ENCODE measurements at regions not wholly inside any gene's neighbourhood (a gene's known extent, or its start where the extent isn't known, plus 50 kb on each side); places are given as distances from the start of the nearest gene placed in this dataset.

DNA sequence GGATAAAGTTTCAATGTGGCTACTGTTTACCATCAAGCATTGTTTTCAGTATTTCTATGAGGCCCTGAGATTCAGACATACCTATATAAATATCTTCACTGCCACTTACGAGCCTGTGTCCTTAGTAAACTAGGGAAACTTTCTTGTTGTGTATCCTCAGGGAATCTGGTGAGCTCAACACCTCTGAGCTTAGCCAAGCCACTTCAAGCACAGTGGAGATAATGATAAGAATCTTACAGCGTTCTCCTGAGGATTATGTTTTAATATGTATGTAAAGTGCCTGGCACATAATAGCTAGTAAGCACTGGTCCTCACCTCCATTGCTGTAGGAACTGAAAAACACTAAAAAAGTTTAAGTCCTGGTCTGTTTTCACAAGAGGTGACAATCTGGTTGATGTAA, 268.3 kb downstream of the SKIDA1 start:
- DNase-seq (ENCODE audit: low read depth, low spot score): no peak
- Histone ChIP-seq H3K27me3 (ENCODE audit: control insufficient read depth, insufficient read depth, low read length) (no peaks in the 10 kb centered on the region), H3K27ac (ENCODE audit: low read length) (no peak overlapping the region), H3K4me1 (ENCODE audit: control insufficient read depth, insufficient read depth, low read length) (no peaks in the 10 kb centered on the region), H3K4me3 (ENCODE audit: low read depth in 2 of 2, low read length in 2 of 2) (no peak overlapping the region), H3K9me3 (ENCODE audit: control insufficient read depth, insufficient read depth, low read depth, low read length) (no peaks in the 10 kb centered on the region), H3K36me3 (ENCODE audit: control insufficient read depth, insufficient read depth, low read length) (no peaks in the 10 kb centered on the region)
- no TSS peak for BruUV-seq (replicated peaks)
- ATAC-seq: no peak
- intact Hi-C loops (cut with micrococcal nuclease; ENCODE audit: unreplicated experiment): no loop called here
- no peak for TF ChIP-seq TCF7L2 (IDR thresholded peaks at IDR 0.05; ENCODE audit: low read depth, low read length)
- no peak for TF ChIP-seq REST (IDR thresholded peaks at IDR 0.05; ENCODE audit: insufficient read depth in 1 of 2, low read depth in 2 of 2, low read length in 1 of 2)
- TF ChIP-seq SIN3A (IDR thresholded peaks at IDR 0.05; ENCODE audit: borderline replicate concordance, insufficient read depth, low read depth, low read length): no peak
- no peak for TF ChIP-seq POLR2AphosphoS5 (IDR thresholded peaks at IDR 0.05; ENCODE audit: low read depth, low read length)
- TF ChIP-seq CTCF (IDR thresholded peaks at IDR 0.05): no peak
- in situ Hi-C loops (cut with HindIII; ENCODE audit: low pct_unique_long_range_greater_than_20kb, low sequenced_read_pairs): no loop called here
- ChIA-PET POLR2A (interaction anchor here (0.5 kb wide), 1 partner anchor 134 kb away, joined by 5 read pairs; no protein-coding TSS in a partner anchor), CTCF (no interaction called here)

DNA sequence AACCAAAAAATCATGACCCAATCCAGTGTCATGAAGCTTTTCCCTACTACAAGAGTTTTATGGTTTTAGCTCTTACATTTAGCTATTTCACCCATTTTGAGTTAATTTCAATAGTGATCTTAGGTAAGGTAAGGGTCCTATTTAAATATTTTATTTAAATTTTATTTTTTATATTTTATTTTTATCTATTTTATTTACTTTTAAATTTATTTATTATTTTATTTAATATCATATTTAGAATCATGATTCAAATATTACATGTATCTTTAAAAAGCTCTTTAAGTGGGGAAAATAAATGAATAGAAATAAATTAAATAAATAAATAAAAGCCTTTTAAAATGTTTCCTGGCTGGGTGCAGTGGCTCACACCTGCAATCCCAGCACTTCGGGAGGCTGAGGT, 276.0 kb downstream of the SKIDA1 start:
- TF ChIP-seq CTCF (IDR thresholded peaks at IDR 0.05) (no peak), POLR2AphosphoS5 (IDR thresholded peaks at IDR 0.05; ENCODE audit: low read depth, low read length) (no peak), SIN3A (IDR thresholded peaks at IDR 0.05; ENCODE audit: borderline replicate concordance, insufficient read depth, low read depth, low read length) (no peak), TCF7L2 (IDR thresholded peaks at IDR 0.05; ENCODE audit: low read depth, low read length) (no peak), REST (IDR thresholded peaks at IDR 0.05; ENCODE audit: insufficient read depth in 1 of 2, low read depth in 2 of 2, low read length in 1 of 2) (no peak)
- ChIA-PET POLR2A (interaction anchor here (0.6 kb wide), 1 partner anchor 67 kb away, joined by 3 read pairs; no protein-coding TSS in a partner anchor), CTCF (no interaction called here)
- Histone ChIP-seq H3K36me3 (ENCODE audit: control insufficient read depth, insufficient read depth, low read length) (no peaks in the 10 kb centered on the region), H3K4me3 (ENCODE audit: low read depth in 2 of 2, low read length in 2 of 2) (no peak overlapping the region), H3K27me3 (ENCODE audit: control insufficient read depth, insufficient read depth, low read length) (no peaks in the 10 kb centered on the region), H3K4me1 (ENCODE audit: control insufficient read depth, insufficient read depth, low read length) (no peaks in the 10 kb centered on the region), H3K9me3 (ENCODE audit: control insufficient read depth, insufficient read depth, low read depth, low read length) (no peaks in the 10 kb centered on the region), H3K27ac (ENCODE audit: low read length) (no peak overlapping the region)
- no TSS peak for BruUV-seq (replicated peaks)
- ATAC-seq (no peak), DNase-seq (ENCODE audit: low read depth, low spot score) (no peak)
- intact Hi-C loops (cut with micrococcal nuclease; ENCODE audit: unreplicated experiment): no loop called here
- in situ Hi-C loops (cut with HindIII; ENCODE audit: low pct_unique_long_range_greater_than_20kb, low sequenced_read_pairs): no loop called here
